GM12892 (cell line): ENCODE measurements at regions not wholly inside any gene's neighbourhood (a gene's known extent, or its start where the extent isn't known, plus 50 kb on each side); places are given as distances from the start of the nearest gene placed in this dataset.

Experiments used
- POLR2A ChIP-seq: IDR thresholded peaks from 2 replicates; pipeline ENCODE4 v1.6.1; 2011; ENCODE audit warnings: low read depth, low read length, control low read depth
- POLR2AphosphoS5 ChIP-seq: IDR thresholded peaks from 2 replicates; pipeline ENCODE4 v1.6.1; 2011; ENCODE audit warnings: low read depth, low read length, control low read depth
- TAF1 ChIP-seq: IDR thresholded peaks from 2 replicates; pipeline ENCODE4 v1.6.1; 2011; ENCODE audit warnings: low read depth, mild to moderate bottlenecking, control low read depth, low read length, borderline replicate concordance

DNA sequence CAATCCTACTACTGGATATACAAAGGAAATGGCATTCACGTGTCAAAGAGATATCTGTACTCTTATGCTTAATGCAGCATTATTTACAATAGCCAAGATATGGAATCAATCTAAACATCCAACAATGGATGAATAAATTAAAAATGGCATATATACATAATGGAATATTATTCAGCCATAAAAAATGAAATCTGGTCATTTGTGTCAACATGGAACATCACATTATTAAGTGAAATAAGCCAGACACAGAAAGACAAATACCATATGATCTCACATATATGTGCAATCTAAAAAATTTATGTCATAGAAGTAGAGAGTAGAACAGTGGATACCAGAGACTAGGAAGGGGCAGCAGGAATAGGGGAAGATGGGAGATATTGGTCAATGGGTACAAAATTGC, 228.8 kb upstream of the TBX3 start:
- TF ChIP-seq POLR2A (no peak), POLR2AphosphoS5 (no peak), TAF1 (no peak)
